Glutamatergic neuron (in vitro differentiated cells): ENCODE measurements at regions not wholly inside any gene's neighbourhood (a gene's known extent, or its start where the extent isn't known, plus 50 kb on each side); places are given as distances from the start of the nearest gene placed in this dataset.

Experiments
- DNase-seq: peaks from one replicate; pipeline ENCODE4 v3.0.0; 2022
- H3K27ac Mint-ChIP-seq: one replicate; pipeline ENCODE4 v1.8.0; 2020; ENCODE audit warnings: mild to moderate bottlenecking, mixed read lengths, inconsistent platforms; ENCODE audit not compliant: unreplicated experiment
- H3K27me3 Mint-ChIP-seq: one replicate; pipeline ENCODE4 v1.8.0; 2020; ENCODE audit warnings: mild to moderate bottlenecking, moderate library complexity, mixed read lengths, inconsistent platforms; ENCODE audit not compliant: unreplicated experiment
- H3K36me3 Mint-ChIP-seq: one replicate; pipeline ENCODE4 v1.8.0; 2020; ENCODE audit warnings: mild to moderate bottlenecking, mixed read lengths, inconsistent platforms; ENCODE audit not compliant: unreplicated experiment
- H3K4me1 Mint-ChIP-seq: one replicate; pipeline ENCODE4 v1.8.0; 2020; ENCODE audit warnings: mild to moderate bottlenecking, low read depth, mixed read lengths, inconsistent platforms; ENCODE audit not compliant: unreplicated experiment
- H3K4me3 Mint-ChIP-seq: one replicate; pipeline ENCODE4 v1.8.0; 2020; ENCODE audit warnings: mild to moderate bottlenecking, mixed read lengths, inconsistent platforms; ENCODE audit not compliant: unreplicated experiment
- H3K9me3 Mint-ChIP-seq: one replicate; pipeline ENCODE4 v1.8.0; 2020; ENCODE audit warnings: mild to moderate bottlenecking, moderate library complexity, mixed read lengths, inconsistent platforms; ENCODE audit not compliant: unreplicated experiment
- CTCF ChIP-seq: fragments of 200-600 bp; sonication (generic); IDR thresholded peaks from one replicate; pipeline ENCODE4 v1.5.0; 2021; ENCODE audit not compliant: partially characterized antibody, unreplicated experiment

GRCh38 chr20:50415021-50415515, 95.1 kb upstream of the PTPN1 start:
- Mint-ChIP-seq H3K4me1 (peaks cover 2% of the 10 kb centered on the region), H3K36me3 (peaks cover 19% of the 10 kb centered on the region), H3K4me3 (no peak overlapping the region), H3K27me3 (peaks cover 6% of the 10 kb centered on the region), H3K9me3 (peaks cover 4% of the 10 kb centered on the region), H3K27ac (no peak overlapping the region)
- TF ChIP-seq CTCF = no peak
- DNase-seq = no peak

- Mint-ChIP-seq H3K9me3 (peaks cover 4% of the 10 kb centered on the region), H3K27me3 (peaks cover 6% of the 10 kb centered on the region), H3K36me3 (peaks cover 19% of the 10 kb centered on the region), H3K4me1 (peaks cover 2% of the 10 kb centered on the region), H3K4me3 (no peak overlapping the region), H3K27ac (peak overlapping the region; percentile 41)
- DNase-seq = no peak
- no peak for TF ChIP-seq CTCF
These were observed 94.5 kb upstream of the PTPN1 start for GRCh38 chr20:50415516-50416268.

GRCh38 chr20:50416269-50417022, 93.7 kb upstream of the PTPN1 start:
- no peak for DNase-seq
- Mint-ChIP-seq H3K4me1 (peaks cover 2% of the 10 kb centered on the region), H3K4me3 (no peak overlapping the region), H3K27ac (no peak overlapping the region), H3K27me3 (peaks cover 6% of the 10 kb centered on the region), H3K36me3 (peaks cover 19% of the 10 kb centered on the region), H3K9me3 (peaks cover 4% of the 10 kb centered on the region)
- no peak for TF ChIP-seq CTCF

GRCh38 chr20:50417023-50417329, 93.2 kb upstream of the PTPN1 start:
- Mint-ChIP-seq H3K36me3 (peaks cover 19% of the 10 kb centered on the region), H3K27ac (no peak overlapping the region), H3K4me3 (no peak overlapping the region), H3K27me3 (peaks cover 8% of the 10 kb centered on the region), H3K9me3 (peaks cover 4% of the 10 kb centered on the region), H3K4me1 (no peaks in the 10 kb centered on the region)
- no peak for DNase-seq
- no peak for TF ChIP-seq CTCF
